ENCODE measurements at regions not wholly inside any gene's neighbourhood (a gene's known extent, or its start where the extent isn't known, plus 50 kb on each side); places are given as distances from the start of the nearest gene placed in this dataset.

- Histone ChIP-seq H3K27ac (ENCODE audit: low read length) (no peak overlapping the region), H3K4me2 (ENCODE audit: low read length) (no peak overlapping the region), H3F3A (ENCODE audit: insufficient read depth, low read length, poor library complexity, severe bottlenecking) (no peaks in the 10 kb centered on the region), H2AFZ (ENCODE audit: low read depth, low read length) (no peak overlapping the region), H4K20me1 (ENCODE audit: insufficient read depth) (no peaks in the 10 kb centered on the region), H3K4me3 (ENCODE audit: low read length) (no peak overlapping the region), H3K9me2 (ENCODE audit: insufficient read depth, low read length) (no peaks in the 10 kb centered on the region), H3K9me3 (ENCODE audit: low read length) (no peaks in the 10 kb centered on the region), H3K27me3 (ENCODE audit: insufficient read depth, low read depth, low read length) (no peaks in the 10 kb centered on the region), H3K79me2 (replicated peaks; ENCODE audit: insufficient read depth, low read length) (no peaks in the 10 kb centered on the region), H3K9ac (ENCODE audit: low read length) (no peak overlapping the region), H3K36me3 (ENCODE audit: insufficient read depth, low read length) (no peaks in the 10 kb centered on the region)
- TF ChIP-seq RAD21 (conservative IDR thresholded peaks at IDR 0.05) = no peak
Measured at GRCh38 chr12:97638739-97639138, 176.1 kb downstream of the RMST start.

DNA sequence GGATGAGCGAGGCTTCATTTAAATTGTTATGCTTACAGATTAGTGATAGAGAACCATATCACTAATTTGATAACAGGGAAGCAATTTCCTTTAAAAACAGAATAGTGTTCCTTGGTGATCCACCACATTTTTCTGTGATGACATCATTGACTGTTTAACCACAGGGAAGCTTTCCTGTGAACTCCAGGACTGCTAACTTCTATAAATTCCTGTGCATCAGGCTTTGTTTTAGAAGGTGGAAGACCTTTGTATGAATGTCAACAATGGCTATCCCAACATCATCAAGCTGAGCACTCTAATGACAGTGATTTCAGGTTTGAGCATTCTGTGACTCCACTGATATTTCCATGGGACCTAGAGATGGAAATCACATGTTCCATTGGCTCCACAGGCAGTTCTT, 177.1 kb downstream of the RMST start:
- Histone ChIP-seq H4K20me1 (ENCODE audit: insufficient read depth) (no peaks in the 10 kb centered on the region), H3K4me3 (ENCODE audit: low read length) (no peak overlapping the region), H3K4me2 (ENCODE audit: low read length) (no peak overlapping the region), H3F3A (ENCODE audit: insufficient read depth, low read length, poor library complexity, severe bottlenecking) (no peaks in the 10 kb centered on the region), H3K27me3 (ENCODE audit: insufficient read depth, low read depth, low read length) (no peaks in the 10 kb centered on the region), H3K9me2 (ENCODE audit: insufficient read depth, low read length) (no peaks in the 10 kb centered on the region), H3K27ac (ENCODE audit: low read length) (no peak overlapping the region), H3K9me3 (ENCODE audit: low read length) (no peaks in the 10 kb centered on the region), H3K9ac (ENCODE audit: low read length) (no peak overlapping the region), H3K36me3 (ENCODE audit: insufficient read depth, low read length) (no peaks in the 10 kb centered on the region), H2AFZ (ENCODE audit: low read depth, low read length) (no peak overlapping the region), H3K79me2 (replicated peaks; ENCODE audit: insufficient read depth, low read length) (no peaks in the 10 kb centered on the region)
- no peak for TF ChIP-seq EZH2 (IDR thresholded peaks at IDR 0.05; ENCODE audit: borderline replicate concordance, insufficient read depth, low read length, poor library complexity, severe bottlenecking)
- TF ChIP-seq RAD21 (conservative IDR thresholded peaks at IDR 0.05) = no peak
- TF ChIP-seq POLR2AphosphoS5 (IDR thresholded peaks at IDR 0.05) = no peak
- no peak for TF ChIP-seq CTCF (IDR thresholded peaks at IDR 0.05; ENCODE audit: poor library complexity, severe bottlenecking)
- no peak for TF ChIP-seq EP300 (conservative IDR thresholded peaks at IDR 0.05; ENCODE audit: poor library complexity, severe bottlenecking)
- TF ChIP-seq REST (IDR thresholded peaks at IDR 0.05; ENCODE audit: borderline replicate concordance) = no peak
- no peak for TF ChIP-seq MXI1 (conservative IDR thresholded peaks at IDR 0.05; ENCODE audit: poor library complexity, severe bottlenecking)
- TF ChIP-seq TAF1 (IDR thresholded peaks at IDR 0.05; ENCODE audit: low read depth) = no peak
- TF ChIP-seq SMC3 (conservative IDR thresholded peaks at IDR 0.05; ENCODE audit: poor library complexity) = no peak

DNA sequence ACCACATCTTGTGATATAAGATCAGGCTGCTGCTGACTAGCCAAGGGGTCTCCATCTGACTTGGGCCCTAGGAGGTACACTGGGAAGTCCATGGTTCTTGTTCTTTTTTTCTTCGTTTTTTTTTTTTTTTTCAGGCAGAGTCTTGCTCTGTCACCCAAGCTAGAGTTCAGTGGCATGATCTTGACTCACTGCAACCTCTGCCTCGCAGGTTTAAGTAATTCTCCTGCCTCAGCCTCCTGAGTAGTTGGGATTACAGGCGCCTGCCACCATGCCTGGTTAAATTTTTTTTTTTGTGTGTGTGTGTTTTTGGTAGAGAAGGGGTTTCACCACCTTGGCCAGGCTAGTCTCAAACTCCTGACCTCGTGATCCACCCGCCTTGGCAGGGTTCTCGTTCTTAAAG, 178.2 kb downstream of the RMST start:
- no peak overlapping the region for H2AFZ ChIP-seq (ENCODE audit: low read depth, low read length)
- H3K9me2 ChIP-seq (ENCODE audit: insufficient read depth, low read length) = no peaks in the 10 kb centered on the region
- H3K4me3 ChIP-seq (ENCODE audit: low read length) = no peak overlapping the region
- H4K20me1 ChIP-seq (ENCODE audit: insufficient read depth) = no peaks in the 10 kb centered on the region
- H3K4me2 ChIP-seq (ENCODE audit: low read length) = no peak overlapping the region
- H3K9me3 ChIP-seq (ENCODE audit: low read length) = no peaks in the 10 kb centered on the region
- H3K9ac ChIP-seq (ENCODE audit: low read length) = no peak overlapping the region
- H3K27me3 ChIP-seq (ENCODE audit: insufficient read depth, low read depth, low read length) = no peaks in the 10 kb centered on the region
- H3K27ac ChIP-seq (ENCODE audit: low read length) = no peak overlapping the region
- H3K79me2 ChIP-seq (replicated peaks; ENCODE audit: insufficient read depth, low read length) = no peaks in the 10 kb centered on the region
- H3K36me3 ChIP-seq (ENCODE audit: insufficient read depth, low read length) = no peaks in the 10 kb centered on the region
- H3F3A ChIP-seq (ENCODE audit: insufficient read depth, low read length, poor library complexity, severe bottlenecking) = no peaks in the 10 kb centered on the region
- TF ChIP-seq REST (IDR thresholded peaks at IDR 0.05; ENCODE audit: borderline replicate concordance) (no peak), TAF1 (IDR thresholded peaks at IDR 0.05; ENCODE audit: low read depth) (no peak), POLR2AphosphoS5 (IDR thresholded peaks at IDR 0.05) (no peak), EP300 (conservative IDR thresholded peaks at IDR 0.05; ENCODE audit: poor library complexity, severe bottlenecking) (no peak), EZH2 (IDR thresholded peaks at IDR 0.05; ENCODE audit: borderline replicate concordance, insufficient read depth, low read length, poor library complexity, severe bottlenecking) (no peak), SMC3 (conservative IDR thresholded peaks at IDR 0.05; ENCODE audit: poor library complexity) (no peak), CTCF (IDR thresholded peaks at IDR 0.05; ENCODE audit: poor library complexity, severe bottlenecking) (no peak), MXI1 (conservative IDR thresholded peaks at IDR 0.05; ENCODE audit: poor library complexity, severe bottlenecking) (no peak)

Data from neural cell (in vitro differentiated cells).